NCI-H2196 treated with DMSO at 0.1 percent for 48 hours (cell line): ENCODE measurements at regions not wholly inside any gene's neighbourhood (a gene's known extent, or its start where the extent isn't known, plus 50 kb on each side); places are given as distances from the start of the nearest gene placed in this dataset.

Experiments used
- DNase-seq: peaks from one replicate; lab custom pipeline; 2025; ENCODE audit not compliant: unreplicated experiment; lab: John Stamatoyannopoulos, UW

DNA sequence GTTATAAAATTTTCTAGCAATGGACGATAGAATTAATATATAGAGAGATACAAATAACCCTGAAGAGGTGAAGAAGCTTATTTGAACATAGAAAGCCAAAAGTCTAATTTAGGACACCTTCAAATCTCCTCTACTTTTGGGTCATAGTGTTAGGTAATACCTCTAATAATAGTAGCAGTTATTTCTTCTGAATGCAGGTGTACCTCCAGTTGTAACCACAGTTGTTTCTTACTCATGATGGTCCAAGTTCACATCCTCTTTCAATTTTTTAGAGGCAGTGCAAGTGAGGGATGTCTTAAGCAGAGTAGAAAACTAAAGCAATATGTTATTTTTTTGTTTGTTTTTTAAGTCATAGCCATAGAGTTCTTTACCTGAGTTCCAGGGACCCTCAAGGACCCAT is 429.5 kb downstream of the CCDC85A start:
- DNase-seq, result no peak

DNA sequence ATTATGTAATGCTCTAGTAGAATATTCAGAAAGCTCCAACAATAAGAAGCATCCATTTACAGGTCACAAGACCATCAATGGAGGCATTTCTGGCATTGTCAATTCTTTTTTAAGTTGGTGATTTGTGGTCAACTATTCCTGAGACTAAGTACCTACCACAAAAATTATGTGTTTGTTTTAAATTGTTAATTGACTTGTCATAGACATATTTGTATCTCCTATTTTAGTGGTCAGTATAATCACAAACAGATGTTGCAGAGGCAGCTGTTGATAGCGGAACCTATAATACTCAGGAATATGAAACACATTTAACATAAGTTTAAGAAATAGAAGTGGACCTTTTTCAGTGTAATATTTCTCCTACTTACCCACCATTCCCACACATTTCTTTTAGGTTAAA is 430.1 kb downstream of the CCDC85A start:
- no peak for DNase-seq

DNA sequence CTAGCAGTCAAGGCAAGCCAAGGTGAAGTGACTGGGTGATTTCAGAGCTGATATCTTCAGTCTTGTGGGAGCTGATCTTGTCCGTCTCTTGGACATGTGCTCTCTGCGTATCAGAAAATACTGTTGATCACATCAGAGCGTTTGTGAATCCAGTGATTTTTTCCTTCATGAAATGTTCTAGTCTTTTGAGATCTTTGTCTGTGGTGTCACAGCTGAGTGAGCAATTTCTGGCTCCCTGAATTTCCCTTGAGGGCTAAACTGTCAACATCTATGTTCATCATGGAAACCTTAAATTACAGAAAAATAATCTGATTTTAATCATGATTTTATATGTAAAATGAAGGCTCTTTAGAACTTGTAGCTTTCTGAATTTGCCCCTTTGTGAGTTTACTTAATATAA is 432.0 kb downstream of the CCDC85A start:
- no peak for DNase-seq

DNA sequence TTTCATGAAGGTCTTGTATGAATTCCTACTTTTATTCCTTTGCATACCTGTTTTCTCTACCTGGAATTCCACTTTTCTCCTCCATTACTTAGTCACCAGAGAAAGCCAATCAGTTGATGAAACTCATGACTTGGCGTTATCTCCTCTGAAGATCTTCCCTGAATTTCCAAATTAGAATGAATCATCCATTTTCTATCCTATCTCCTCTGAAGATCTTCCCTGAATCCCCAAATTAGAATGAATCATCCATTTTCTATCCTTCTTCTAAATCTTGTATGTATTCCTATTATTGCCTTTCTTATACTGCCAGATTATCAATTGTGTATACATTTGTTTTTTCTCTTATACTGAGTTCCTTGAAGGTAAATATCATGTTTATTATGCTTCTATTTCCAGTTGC is 440.4 kb downstream of the CCDC85A start:
- DNase-seq, result no peak

DNA sequence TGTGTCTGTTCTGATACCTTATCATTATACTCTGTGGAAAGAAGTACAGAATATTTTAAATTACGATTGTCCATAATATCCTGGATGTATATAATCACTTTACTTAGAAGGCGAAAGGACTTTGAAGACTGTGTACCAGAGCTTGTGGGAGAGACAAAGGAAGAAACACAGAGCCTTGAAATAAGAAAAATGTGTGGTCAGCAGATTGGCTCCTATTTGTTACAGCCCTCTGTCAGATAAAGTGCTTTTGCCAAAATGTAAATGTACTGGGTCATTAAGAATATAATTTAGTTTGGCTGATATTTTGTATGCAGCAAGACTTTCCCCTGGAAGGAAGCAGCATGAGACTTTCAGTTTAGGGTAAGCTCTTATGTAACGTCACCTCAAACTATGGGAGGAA is 443.1 kb downstream of the CCDC85A start:
- DNase-seq, result no peak

DNA sequence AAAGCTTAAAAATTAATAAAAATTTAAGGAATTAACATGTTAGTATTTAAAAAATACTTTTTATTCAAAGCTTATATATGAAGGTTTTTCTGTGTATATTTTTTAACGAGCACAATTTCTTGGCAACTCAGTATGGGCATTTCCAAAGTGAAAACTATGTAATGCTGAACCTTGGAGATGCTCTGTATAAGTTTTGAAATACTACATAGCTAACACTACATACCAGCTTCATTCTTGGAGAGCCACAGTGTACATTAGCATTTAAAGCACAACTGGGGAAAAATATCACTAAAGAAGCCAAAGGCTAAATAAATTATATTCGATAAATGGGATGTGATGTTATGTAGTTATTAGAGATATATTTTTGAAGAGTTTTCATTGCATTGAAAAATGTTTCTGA is 446.5 kb downstream of the CCDC85A start:
- no peak for DNase-seq

DNA sequence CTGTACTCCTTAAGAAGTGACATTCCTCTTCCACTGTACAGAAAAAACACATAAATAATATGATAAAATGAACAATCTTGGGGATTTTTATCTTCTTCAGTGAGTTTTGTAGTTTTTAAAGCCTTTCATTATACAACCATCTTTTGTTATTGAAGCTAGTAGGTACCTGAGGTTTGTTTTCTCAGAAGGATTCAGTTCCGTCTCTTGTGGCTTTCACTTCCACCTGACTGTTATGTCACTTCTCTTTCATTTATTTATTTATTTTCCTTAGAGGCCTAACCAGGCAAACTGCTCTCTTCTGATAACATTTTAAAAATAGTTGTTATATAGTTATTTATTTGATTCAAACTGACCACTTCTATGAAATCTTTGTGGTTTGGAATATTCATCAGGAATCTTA is 464.2 kb downstream of the CCDC85A start:
- no peak for DNase-seq

DNA sequence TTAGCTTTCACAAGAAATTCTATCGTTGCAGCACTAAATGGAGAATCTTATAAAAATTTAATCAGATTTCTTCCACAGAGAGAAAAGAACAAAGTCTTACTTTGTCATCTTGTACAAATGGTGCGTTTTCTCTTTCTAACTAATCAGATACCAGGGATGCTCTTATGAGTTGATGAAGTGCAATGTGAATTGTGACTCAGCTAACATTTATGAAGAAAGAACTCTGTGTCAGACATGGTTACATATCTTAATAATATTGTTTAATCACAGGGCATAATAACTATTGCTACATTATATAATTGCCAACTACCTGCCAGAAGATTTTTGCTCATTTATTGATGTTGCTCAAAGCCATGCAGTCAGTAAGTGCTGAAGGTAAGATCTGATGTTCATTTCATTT is 465.0 kb downstream of the CCDC85A start:
- no peak for DNase-seq

DNA sequence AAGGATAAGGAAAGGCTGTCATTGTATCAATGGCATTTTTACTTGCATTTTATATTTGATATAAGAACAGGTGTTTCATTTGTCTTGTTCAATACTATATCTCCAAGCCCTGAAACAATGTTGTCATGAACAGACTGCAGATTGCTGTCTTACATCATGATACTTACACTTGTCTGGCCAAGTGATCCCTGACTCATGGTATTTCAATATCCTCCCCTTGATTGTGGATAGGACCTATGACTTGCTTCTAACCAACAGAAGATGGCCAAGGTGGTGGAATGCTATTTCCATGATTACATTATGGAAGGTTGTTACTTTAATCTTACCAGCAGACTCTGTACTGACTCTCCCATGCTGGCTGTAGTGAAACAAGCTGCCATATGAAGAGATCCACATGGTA is 471.1 kb downstream of the CCDC85A start:
- DNase-seq, result no peak

DNA sequence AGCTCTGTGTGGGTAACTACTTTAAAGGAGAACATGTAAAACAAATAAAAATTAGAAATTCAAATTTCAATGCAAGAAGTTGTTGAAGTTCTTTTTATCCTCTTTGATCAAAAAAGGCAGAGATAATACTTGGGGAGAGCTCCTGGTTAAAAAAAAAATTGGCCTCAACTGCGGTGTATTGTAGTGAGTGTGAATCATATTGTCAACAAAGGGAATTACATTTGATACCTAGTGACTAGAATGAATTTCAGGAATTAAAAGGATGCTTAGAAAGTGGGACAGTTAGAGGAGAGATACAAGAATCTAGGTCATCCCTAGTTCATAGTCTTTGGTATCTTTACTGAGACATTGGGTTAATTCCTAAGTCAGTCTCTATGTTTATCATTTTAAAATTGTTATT is 473.0 kb downstream of the CCDC85A start:
- DNase-seq, result no peak

DNA sequence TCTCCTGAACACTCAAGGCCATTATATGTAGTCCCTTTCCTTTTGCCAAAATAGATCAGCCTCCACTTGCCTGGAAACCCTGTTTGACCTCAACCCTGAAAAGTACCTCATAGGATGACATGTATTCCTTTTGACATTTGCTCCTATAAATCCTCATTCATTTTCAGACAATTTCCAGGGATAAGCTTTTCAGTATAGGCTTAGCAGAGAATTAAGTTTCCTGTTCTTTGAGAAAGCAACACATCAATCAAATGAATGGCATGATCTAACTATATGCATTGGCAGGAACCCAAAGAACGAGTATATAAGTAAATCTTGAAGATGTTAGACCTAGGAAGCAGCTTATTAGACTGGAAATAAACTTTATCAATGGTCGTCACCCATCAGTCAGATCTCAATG is 483.0 kb downstream of the CCDC85A start:
- DNase-seq, result no peak

DNA sequence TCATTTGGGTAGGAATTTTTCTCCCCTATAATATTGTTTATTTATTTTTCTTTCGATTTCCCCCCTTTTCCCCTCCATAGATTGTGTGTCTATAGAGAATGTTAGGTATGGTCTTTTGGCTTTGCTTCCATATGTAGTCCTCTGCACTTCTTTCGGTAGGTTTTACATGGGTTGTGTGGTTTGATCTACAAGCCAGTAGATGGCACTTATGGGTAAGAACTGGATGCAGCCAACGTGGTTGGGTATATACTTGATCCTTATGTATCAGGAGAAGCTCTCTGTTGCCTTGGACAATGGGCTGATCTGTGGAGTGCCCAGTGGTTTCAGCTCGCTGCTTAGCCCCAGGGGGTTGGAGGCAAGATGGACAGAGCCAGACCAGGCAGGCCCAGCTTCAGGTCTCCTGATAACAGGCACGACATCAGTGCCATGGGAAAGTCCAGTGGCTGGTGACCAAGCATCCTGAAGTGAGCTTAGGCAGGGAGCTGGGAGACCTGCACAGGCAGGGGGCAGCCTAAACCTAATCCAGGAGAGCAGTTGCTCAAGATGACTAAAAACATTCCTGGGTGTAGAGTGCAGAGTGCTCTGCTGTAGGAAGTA is 488.3 kb downstream of the CCDC85A start:
- no peak for DNase-seq

DNA sequence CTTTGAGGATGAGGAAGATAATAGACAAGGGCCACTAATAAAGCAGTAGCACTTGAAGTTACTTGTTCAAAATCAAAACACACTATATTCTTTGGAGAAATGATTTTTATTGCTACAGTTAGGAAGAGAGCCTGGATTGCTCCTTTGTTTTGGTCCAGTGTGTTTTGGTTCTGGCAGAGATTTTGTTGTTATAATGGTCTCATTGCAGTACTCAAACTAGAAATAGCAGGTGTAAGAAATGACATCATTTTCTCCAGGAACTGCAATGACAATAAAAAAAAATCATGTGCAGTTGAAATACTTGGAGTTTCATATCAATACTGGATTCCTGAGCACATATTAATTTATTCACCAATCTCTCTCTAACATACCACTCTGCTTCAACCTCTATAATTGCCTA is 490.3 kb downstream of the CCDC85A start:
- DNase-seq, result no peak

DNA sequence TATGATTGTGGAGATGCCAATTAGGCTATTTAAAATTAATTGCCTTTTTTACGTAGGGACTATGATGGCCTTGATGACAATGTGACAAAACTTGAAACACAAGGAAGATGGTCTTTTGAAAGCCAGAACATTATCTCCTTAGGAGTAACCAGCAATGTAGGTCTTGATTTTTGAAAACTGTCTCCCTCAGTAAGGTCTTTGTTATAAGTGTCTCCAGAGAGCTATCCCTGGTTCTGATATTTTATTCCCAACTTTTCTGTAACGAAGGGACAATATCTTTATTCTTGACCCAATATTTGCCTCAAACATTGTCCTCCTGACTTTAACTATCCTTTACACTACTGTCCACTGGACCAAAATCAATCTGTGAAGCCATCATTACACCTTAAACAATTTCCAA is 493.2 kb downstream of the CCDC85A start:
- DNase-seq, result no peak

DNA sequence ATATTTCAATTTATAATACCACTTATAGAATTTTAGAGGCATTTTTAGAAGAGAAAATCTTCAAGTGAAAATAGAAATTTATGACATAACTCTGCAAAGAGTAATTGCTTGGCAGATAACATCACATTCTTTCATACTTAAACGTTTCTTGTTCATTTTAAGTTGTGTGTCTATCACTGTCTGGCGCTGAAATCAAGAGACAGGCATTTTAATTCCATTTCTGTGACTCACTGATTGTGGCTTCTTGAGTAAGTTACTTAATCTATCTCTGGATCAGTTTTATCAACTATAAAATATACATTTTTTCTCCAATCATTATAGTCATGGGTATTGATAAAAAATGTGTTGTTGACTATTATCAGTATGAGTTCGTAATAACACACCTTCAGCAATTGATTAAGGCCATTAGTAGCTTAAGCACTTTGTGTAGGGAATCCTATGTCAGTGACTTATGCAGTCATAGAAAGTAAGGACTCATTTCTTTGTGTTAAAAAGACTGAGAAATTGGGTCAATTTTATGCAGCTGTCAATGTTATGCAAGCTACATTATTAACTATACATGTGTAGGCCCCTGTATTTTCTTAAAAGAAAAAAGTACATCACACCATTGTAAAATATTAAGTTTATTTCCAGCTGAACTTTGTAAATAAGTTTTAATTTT is 497.3 kb downstream of the CCDC85A start:
- DNase-seq, result no peak

DNA sequence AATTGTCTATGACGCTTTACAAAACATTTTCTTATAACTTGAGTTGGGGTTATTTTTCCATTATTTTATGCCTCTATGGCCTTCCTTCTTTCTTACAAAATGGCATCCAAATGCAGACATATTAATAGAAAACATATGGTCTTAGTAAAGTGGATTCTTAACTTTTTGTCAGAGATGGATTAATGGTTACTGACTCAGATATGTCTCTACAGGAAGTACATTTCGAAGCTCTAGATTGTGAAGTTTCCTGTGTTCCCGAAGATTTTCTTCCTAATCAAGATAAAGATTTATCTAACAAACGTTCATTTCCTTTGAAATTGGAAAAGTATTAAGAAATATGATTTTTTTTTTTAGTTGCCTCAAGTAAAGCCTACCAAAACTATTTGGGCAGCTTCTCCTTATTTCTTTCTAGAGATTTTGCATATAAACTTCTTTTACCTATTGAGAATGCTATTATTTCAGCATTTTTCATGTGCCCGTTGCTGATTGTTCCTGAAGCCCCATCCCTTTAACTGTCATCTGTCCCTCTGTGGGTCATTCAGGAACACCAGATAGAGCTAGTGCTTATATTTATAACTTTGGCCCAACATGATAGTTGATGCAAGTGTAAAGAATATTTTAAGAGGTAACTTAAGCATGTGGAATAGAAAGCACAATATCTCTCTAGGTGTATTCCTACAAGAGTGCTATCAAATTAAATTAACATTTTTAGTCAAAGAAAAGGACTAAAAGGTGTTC is 498.0 kb downstream of the CCDC85A start:
- DNase-seq, result no peak

DNA sequence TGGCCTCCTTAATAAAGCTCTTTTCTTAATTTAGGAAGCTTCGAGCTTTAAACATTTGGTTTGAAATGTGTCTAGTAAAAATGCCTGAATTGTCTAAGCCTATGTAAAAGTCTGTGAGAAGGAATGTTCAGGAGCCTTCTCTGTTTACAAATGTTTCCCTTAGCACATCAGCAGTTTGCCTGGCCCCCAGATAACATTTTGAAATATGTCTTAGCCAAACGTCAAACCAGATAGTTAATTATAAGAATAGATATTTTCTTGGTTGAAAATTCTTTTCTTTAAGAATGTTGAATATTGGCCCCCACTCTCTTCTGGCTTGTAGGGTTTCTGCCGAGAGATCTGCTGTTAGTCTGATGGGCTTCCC is 498.6 kb downstream of the CCDC85A start:
- no peak for DNase-seq

DNA sequence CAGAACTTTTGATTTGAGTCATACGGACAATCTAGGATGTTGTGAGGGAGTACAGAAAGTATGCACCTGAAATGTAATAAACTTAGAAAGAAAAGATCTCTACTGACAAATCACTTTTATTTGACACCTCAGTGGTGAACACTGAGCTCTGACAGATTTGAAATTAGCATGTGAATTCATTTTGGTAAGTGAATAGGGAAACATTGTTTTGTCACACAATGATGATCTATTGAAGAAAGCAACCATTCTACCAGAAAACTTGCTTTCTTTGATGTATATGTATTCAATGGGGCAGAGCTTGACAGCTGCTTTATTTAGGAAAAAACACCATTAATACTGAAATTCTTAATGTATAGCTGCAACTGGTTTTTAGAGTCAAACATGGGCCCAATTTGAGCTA is 500.5 kb downstream of the CCDC85A start:
- no peak for DNase-seq

DNA sequence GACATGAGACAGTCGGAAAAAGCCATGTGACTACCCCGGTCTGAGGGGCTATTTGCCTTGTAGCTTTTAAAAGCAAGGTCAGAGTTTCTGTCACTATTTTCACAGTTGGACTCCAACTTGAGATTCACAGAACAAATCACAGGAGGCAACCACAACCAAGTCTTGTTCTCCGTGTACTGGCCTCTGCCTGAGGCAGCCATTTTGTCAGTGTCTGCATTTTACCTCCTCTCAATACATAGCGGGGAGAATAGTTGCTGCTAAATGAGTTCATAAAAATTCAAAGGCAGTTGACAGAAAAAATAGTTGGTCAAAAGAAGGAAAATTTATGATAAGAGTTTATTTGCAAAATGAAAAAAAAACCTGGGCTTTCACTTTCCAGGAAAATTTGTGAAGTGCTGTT is 501.4 kb downstream of the CCDC85A start:
- DNase-seq, result no peak

DNA sequence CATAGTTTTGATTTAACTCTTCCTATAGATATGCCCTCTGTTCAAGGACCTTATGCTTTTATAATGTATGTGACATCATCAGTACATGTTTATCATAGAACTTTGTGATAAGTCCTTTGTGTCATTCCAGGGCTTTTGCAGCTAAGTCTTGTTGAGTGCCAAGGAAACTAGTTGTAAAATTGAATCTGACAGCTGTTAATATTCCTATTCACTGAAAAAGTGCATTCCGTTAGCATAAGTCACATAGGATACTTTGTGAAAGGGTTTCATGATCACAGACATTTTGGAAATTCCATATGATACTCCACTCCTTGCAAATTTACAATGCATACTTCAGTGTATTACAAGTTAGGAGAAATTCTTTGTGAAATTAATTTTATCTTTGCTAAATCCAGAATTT is 503.4 kb downstream of the CCDC85A start:
- DNase-seq, result no peak

DNA sequence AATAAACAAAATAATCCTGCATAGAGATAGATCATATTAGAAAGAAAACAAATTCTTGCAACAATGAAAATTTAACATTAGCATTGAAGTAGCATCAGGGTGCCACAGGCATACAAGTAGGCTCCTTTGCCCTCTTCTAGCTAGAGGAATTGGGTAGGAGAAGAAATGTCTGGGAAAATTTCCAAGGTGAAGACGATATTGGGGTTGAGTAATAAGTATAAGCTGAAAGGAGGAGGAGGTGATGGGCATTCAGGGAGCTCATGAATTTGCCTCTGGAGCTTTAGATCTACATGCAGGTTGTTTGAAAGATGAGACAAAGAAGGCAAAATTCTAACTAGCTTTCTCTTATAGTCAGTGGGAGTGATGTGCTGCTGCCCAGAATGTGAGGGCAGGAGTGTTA is 504.9 kb downstream of the CCDC85A start:
- DNase-seq, result no peak

DNA sequence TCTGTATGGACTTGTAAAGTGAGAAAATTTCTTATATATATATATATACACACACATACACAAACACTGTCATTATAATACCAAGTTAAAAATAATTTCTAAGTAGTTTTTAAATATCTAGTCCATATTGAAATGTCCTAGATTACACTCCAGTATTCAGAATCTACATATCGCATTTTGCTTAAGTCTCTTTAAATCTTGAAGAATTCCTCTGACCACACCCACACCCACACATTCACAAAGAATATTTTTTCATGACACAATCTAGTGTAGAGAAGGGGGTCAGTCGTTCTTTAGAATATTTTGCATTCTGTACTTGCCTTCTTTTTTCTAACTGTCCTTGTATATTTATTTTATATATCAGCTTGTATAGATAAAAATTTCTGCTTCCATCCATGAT is 509.7 kb downstream of the CCDC85A start:
- no peak for DNase-seq

DNA sequence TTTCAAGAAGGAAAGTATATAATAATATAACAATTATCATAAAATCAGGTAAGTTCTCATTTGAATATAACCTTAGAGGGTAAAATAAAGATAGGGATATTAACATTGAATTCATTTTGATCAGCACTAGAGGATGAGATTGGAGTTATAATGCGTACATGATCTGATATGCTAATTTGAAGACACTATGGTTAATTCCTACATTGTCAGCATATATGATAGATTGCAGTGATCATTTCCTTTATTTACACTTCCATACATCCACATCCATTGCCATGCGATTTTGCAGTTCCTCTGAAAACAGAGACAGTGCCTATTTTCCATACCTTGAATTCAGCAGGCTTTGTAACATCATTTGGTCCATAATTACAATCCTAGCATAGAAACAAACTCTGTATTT is 519.2 kb downstream of the CCDC85A start:
- DNase-seq, result no peak
